ENCODE measurements at regions not wholly inside any gene's neighbourhood (a gene's known extent, or its start where the extent isn't known, plus 50 kb on each side); places are given as distances from the start of the nearest gene placed in this dataset.

DNA sequence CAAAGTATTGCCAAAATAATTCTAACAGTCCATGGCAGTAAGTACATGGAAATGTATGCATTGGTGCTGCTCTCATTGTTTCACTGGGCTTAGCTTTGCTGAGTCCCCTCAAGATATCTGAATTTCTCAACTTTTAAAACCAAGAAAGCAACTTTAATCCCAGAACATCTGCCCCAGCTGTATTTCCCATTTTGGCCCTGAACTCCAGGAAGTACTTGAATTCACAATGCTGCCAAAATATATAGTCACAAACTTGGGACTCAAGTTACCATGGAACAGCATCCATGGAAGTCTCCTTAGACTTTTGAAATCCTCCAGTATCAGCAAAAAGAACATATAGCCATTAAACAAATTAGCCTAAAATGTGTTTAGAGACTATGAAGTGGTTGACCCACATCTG lies 78.5 kb upstream of the FLRT2 start:
- no peak for DNase-seq

DNA sequence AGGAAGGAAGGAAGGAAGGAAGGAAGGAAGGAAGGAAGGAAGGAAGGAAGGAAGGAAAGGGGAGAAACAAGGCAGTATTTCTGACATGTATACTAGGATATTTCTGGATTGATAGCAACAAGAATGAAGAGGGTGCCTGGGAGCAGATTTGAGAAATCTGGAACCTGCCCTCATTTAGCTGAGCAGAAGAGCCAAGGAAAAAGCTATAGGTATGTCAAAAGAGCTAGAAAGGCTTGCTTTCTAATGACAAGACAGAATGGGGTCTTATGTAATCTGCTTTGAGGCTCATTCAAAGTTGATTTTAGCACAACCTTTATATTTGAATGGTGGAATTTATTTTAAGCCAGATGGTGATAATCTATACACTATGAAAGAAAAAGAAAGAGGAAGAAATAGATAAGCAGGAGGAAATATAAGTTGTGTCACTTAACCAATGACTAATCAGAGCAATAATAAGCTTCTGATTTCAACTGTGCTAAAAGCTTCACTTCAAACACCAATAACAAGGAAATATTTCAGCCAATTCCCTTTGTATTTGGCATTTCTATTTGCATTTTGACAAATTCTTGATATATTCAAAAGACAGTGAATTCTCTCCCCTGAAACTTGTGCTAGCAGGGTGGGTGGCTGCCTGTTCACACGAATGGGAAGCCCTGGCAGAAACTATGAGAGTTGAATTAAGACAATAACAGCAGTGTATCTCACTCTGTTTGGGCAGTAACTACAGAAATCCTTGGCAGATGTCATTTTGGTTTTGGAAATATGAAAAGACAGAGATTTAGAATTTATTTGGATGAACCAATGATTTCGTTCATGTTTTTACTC lies 76.3 kb upstream of the FLRT2 start:
- DNase-seq, result no peak

GRCh38 chr14:85454226-85454813 lies 75.6 kb upstream of the FLRT2 start:
- no peak for DNase-seq

DNA sequence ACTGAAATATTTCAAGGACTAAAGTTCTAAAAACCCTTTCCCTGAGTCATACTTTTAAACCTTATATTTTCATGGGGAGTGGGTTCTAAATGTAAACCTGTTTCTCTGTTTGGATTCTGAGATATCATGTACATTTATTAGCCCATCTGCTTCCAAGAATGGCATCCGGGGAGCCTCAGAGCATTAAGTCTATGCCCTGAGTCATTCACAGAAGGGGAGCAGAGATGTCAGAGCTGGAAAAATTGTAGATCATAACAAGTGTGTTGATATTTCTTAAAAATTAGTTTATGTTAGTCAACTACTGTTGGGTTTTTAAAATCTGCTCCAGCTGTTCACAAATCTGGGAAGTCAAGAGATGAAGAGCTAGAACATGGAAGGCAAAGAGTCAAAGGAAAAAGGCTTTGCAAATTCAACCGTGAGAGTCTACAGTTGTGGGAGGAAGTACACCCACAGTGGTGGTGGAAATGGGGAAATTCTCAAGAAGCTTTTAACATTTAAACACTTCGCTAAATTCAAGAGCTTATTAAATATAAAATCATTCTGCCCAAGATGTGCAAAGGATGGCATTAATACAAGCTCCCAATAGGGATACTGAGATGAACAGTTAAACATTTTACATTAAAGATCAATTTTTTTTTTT lies 70.5 kb upstream of the FLRT2 start:
- DNase-seq, result no peak

GRCh38 chr14:85461432-85462133 lies 68.4 kb upstream of the FLRT2 start:
- DNase-seq, result no peak

GRCh38 chr14:85463512-85463911 lies 66.4 kb upstream of the FLRT2 start:
- no peak for DNase-seq

DNA sequence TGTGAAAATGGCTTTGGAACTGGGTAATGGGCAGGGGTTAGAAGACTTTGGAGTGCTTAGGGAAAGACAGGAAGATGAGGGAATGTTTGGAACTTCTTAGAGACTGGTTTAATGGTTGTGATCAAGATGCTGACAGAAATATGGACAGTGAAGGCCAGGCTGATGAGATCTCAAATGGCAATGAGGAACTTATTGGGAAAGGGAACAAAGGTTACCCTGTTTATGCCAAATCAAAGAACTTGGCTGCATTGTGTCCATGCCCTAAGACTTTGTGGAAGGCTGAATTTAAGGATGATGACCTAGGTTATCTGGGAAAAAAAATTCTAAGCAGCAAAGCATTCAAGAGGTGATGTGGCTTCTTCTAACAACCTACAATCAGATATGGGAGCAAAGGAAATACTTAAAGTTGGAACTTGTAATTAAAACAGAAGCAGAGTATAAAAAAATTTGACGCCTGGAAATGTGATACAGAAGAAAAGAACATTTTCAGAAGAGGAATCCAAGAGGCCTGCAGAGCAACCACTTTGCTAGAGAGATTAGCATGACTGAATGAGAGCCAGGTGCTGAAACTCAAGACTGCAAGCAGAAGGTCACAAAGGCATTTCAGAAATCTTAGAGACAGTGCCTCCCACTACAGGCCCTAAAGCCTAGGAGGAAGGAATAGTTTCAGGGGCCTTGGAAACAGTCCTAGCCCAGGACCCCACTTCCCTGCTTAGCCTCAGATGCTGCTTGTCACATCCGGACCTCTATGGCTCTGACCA lies 65.6 kb upstream of the FLRT2 start:
- DNase-seq, result no peak

DNA sequence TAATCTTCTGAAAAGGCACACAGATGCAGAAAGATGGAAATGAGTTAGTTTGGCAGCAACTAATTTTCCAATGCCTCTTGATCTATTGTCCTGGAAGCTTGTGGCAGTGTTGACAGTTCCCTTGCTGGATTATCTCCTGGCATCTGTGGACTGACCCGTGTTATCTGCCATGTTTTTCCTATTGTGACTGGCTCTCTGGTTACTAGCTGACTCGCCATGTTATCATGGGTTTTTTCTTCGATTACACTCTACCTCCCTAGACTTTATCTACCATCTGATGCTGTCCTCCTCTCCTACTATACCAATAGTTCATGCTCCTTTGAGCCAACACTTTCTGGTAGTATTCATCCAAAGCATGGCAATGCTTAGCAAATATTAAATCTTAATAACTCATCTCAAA lies 63.3 kb upstream of the FLRT2 start:
- DNase-seq, result no peak

DNA sequence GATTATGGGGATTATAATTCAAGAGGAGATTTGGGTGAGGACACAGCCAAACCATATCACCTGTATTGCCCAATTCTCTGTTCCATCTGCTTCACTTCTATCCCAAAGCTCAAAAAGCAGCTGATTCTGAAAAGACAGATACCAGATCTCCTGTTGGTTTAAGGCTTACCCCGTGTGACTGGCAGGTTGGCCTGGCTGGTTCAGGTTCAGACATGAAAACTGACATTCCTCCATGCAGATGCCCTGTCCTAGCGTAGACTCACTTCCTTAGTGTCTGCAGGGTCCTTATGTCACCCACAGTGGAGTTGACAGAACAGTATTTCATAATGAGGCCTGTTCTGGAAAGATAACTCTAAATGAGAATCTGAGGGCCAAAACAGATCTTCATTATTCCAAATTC lies 61.1 kb upstream of the FLRT2 start:
- no peak for DNase-seq

DNA sequence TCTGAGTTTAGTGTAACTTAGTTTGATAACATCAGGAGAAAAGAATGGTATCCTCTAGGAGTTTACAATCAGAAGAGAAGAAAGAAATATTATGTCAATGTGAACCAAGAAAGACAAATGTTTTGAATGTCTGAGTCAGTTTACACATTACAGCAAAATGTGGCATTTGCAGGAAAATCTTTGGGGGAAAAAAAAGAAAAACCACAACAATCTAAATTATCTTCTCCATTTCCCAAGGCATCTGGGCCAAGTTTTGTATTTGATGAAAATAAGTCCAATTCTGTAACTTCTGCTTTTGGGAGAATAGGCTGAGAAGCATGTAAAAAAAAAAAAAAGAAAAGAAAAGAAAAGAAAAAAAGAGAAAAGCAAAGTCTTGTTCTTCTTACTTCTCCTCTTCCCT lies 58.8 kb upstream of the FLRT2 start:
- no peak for DNase-seq

GRCh38 chr14:85471744-85472143 lies 58.2 kb upstream of the FLRT2 start:
- peak; percentile 15 for DNase-seq

- no peak for DNase-seq
Measured at GRCh38 chr14:85474431-85474830, 55.5 kb upstream of the FLRT2 start.

- DNase-seq, result no peak
Measured at GRCh38 chr14:85475113-85475512, 54.8 kb upstream of the FLRT2 start.

GRCh38 chr14:85479306-85479705 lies 50.6 kb upstream of the FLRT2 start:
- DNase-seq, result no peak

DNA sequence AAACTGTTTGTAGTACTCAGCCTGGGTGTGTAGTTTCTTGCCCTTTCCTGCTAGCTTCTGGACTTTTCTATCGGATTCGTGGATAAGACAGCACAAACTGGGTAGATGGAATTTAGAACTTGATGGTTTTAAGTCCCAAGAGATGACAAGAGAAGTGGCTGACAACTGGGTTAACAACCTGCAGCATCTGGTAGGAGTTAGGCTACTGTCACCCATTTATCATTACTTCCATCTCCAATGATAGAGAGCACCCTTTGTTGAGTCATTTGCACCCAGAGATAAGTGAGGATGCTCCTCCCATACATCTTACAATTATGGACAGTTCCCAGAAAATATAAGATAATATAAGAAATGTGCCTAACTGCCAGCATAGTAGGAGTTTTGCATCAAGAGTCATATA lies 50.2 kb upstream of the FLRT2 start:
- DNase-seq, result no peak

Data from GDM1 (cell line).